ENCODE measurements at regions not wholly inside any gene's neighbourhood (a gene's known extent, or its start where the extent isn't known, plus 50 kb on each side); places are given as distances from the start of the nearest gene placed in this dataset.

DNA sequence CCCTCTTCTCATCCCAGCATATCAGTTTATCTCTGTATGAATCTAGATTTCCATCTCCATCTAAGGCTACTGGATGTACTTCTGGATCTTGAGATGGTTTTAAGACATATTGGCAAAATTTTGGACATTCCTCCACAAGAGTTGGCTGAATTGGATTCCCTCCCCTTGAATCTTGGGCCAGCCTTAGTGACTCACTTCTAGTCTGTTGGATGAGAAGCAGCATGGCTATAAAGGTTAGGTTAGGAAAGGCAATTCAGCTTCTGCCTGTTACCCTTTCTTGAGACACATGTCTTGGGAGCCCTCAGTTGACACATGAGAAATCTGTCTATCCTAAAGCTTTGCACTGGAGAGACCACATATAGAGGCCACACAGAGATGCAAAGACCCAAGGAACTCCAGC lies 73.0 kb upstream of the PGR start:
- H3K4me1 ChIP-seq (replicated peaks in 1 of 4; ENCODE audit: control insufficient read depth in 3 of 4, insufficient read depth in 4 of 4, low read length in 3 of 4): no peaks in the 10 kb centered on the region
- H3K56ac ChIP-seq (replicated peaks; ENCODE audit: insufficient read length, low read depth, low read length): no peak overlapping the region
- no peak overlapping the region for H3K9ac ChIP-seq (replicated peaks in 1 of 4; ENCODE audit: extremely low read depth in 1 of 4, low read depth in 3 of 4, low read length in 3 of 4)
- no peaks in the 10 kb centered on the region for H4K20me1 ChIP-seq (replicated peaks in 1 of 2; ENCODE audit: control insufficient read depth in 1 of 2, insufficient read depth in 2 of 2, low read length in 2 of 2)
- H3K27ac ChIP-seq (ENCODE audit: low read depth, low read length): no peak overlapping the region
- H3K79me2 ChIP-seq (ENCODE audit: control insufficient read depth in 1 of 2, insufficient read depth in 2 of 2, low read length in 2 of 2): no peaks in the 10 kb centered on the region
- peaks cover 0 to 4% of the 10 kb centered on the region in 2 experiments; a peak in 2 of 4 replicates for H3K9me3 ChIP-seq (ENCODE audit: insufficient read depth in 2 of 2, low read depth in 1 of 2, low read length in 1 of 2)
- H3K4ac ChIP-seq (replicated peaks; ENCODE audit: insufficient read length, low read depth, low read length): no peak overlapping the region
- no peak for FAIRE-seq
- H3K79me1 ChIP-seq (ENCODE audit: low read depth, low read length): no peaks in the 10 kb centered on the region
- H3K4me2 ChIP-seq (ENCODE audit: insufficient read depth in 1 of 2, low read depth in 2 of 2, low read length in 2 of 2): no peak overlapping the region
- H2AK5ac ChIP-seq (ENCODE audit: low read depth, low read length): no peak overlapping the region
- no peak overlapping the region for H2BK15ac ChIP-seq (ENCODE audit: low read length)
- ChIA-PET CTCF (ENCODE audit: partially characterized antibody) (no interaction called here), POLR2A (ENCODE audit: partially characterized antibody) (no interaction called here)
- no peak overlapping the region for H3K14ac ChIP-seq (ENCODE audit: insufficient read length)
- H4K5ac ChIP-seq (ENCODE audit: insufficient read length, low read depth, low read length): no peak overlapping the region
- H3K23ac ChIP-seq (ENCODE audit: insufficient read length): no peak overlapping the region
- no peak overlapping the region for H2AFZ ChIP-seq (ENCODE audit: low read length)
- H2BK120ac ChIP-seq (replicated peaks; ENCODE audit: low read depth, low read length): no peak overlapping the region
- no peak overlapping the region for H2BK5ac ChIP-seq (ENCODE audit: low read depth, low read length)
- H3K18ac ChIP-seq (ENCODE audit: extremely low read depth, low read length): no peak overlapping the region
- no peak for TF ChIP-seq CHD1 (IDR thresholded peaks at IDR 0.05; ENCODE audit: low read depth, low read length)
- no peak for TF ChIP-seq POLR2A (IDR thresholded peaks at IDR 0.05; ENCODE audit: control extremely low read depth in 1 of 2, low read depth in 2 of 2, low read length in 2 of 2)
- no peak for TF ChIP-seq MAFK (IDR thresholded peaks at IDR 0.05; ENCODE audit: low read depth, low read length)
- no peak for TF ChIP-seq SP2 (IDR thresholded peaks at IDR 0.05; ENCODE audit: low read length)
- TF ChIP-seq EGR1 (IDR thresholded peaks at IDR 0.05; ENCODE audit: borderline replicate concordance, low read depth, low read length): no peak
- no peak for TF ChIP-seq FOSL1 (IDR thresholded peaks at IDR 0.05; ENCODE audit: insufficient read depth, low read depth, low read length)
- no peak for TF ChIP-seq GABPA (IDR thresholded peaks at IDR 0.05; ENCODE audit: borderline replicate concordance, insufficient read depth, low read length)
- TF ChIP-seq NRF1 (IDR thresholded peaks at IDR 0.05; ENCODE audit: low read depth, low read length): no peak
- no peak for TF ChIP-seq HDAC6 (IDR thresholded peaks at IDR 0.05; ENCODE audit: low read depth, low read length)
- TF ChIP-seq JUND (IDR thresholded peaks at IDR 0.05; ENCODE audit: low read length): no peak
- TF ChIP-seq SIRT6 (IDR thresholded peaks at IDR 0.05; ENCODE audit: low read length): no peak
- no peak for TF ChIP-seq BRCA1 (IDR thresholded peaks at IDR 0.05; ENCODE audit: low read depth, low read length)
- DNase-seq (ENCODE audit: low read depth in 1 of 2, low spot score in 2 of 2): no peak
- H2BK20ac ChIP-seq (ENCODE audit: low read length): no peak overlapping the region
- H2BK12ac ChIP-seq (ENCODE audit: low read depth, low read length): no peak overlapping the region
- no peaks in the 10 kb centered on the region for H3K23me2 ChIP-seq (ENCODE audit: low read depth, low read length)
- H4K8ac ChIP-seq (ENCODE audit: extremely low read depth, insufficient read depth, low read length): no peak overlapping the region
- no peaks in the 10 kb centered on the region for H3K36me3 ChIP-seq (ENCODE audit: control insufficient read depth in 2 of 4, insufficient read depth in 4 of 4, low read length in 3 of 4)
- no peak overlapping the region for H4K91ac ChIP-seq (replicated peaks; ENCODE audit: insufficient read length, low read length)
- no peak overlapping the region for H3K4me3 ChIP-seq (ENCODE audit: extremely low read depth in 1 of 4, insufficient read depth in 2 of 4, low read depth in 3 of 4, low read length in 4 of 4)
- H3K27me3 ChIP-seq (replicated peaks in 1 of 4; ENCODE audit: control insufficient read depth in 3 of 4, extremely low read depth in 1 of 4, insufficient read depth in 3 of 4, low read length in 3 of 4): no peaks in the 10 kb centered on the region
